HG02885 (cell line): ENCODE measurements at regions not wholly inside any gene's neighbourhood (a gene's known extent, or its start where the extent isn't known, plus 50 kb on each side); places are given as distances from the start of the nearest gene placed in this dataset.
A peak's percentile ranks its signal among the peaks of the same experiment; 100 is the strongest.

ENCODE experiments used
- ATAC-seq: cut with Tn5 transposase; IDR thresholded peaks from one replicate; pipeline ENCODE4 v1.9.1; 2021; ENCODE audit warnings: mild to moderate bottlenecking; ENCODE audit not compliant: unreplicated experiment, poor library complexity

DNA sequence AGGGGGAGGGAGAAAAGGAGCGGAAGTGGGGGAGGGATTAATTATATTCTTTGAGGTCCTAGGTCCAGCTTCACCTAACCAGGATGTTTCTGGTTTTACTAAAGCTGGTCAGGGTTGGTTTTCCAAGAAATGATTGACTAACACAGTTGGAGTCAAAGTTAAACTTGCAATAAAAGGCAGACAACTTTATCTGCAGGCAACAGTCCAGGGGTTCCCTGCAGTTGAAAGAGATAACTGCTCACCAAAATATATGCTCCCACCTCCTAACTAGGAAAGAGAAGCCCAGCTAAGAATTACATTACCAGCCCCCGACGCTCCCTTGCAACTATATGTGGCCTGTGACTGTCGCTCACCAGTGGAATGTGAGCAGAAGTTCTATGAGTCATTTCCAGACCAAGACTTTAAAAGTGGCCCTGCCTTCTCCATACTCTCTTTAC, 140.0 kb upstream of the PKDCC start:
- ATAC-seq, result no peak

DNA sequence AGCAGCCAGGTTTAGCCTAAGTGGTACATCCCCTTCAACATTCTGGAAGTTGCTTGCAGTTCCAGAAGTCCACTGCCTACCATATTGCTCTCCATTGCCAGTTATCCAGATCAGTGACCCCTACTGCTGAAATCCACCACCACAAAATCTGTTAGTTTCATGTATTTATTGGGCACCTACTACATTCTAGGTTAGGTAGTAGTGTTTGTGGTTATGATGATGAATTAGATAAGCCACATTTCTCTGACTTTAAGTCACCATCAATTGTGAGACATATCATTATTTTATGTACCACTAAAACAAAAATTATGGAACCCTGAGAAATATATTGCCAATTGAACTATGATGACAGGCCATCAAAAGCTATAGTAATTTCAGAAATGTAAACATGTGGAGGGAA, 139.5 kb upstream of the PKDCC start:
- ATAC-seq, result no peak

DNA sequence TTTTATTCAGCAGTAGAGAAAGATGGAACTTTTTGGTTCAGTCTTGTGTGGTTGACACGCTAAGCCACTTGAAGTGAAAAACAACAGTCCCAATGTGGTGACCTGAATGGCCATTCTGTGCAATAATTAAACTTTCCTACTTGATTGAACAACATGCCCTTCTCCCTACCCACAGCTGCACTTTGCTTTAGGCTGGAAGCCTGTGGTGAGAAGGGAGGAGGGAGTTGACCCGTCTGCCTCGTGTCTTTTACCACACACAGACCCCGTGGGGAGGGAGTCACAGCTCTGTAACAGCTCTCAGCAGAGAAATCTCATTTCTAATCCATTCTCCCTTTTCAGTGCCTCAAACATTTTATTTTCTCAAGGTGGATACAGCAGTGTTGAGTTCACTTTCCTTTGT, 138.2 kb upstream of the PKDCC start:
- no peak for ATAC-seq

DNA sequence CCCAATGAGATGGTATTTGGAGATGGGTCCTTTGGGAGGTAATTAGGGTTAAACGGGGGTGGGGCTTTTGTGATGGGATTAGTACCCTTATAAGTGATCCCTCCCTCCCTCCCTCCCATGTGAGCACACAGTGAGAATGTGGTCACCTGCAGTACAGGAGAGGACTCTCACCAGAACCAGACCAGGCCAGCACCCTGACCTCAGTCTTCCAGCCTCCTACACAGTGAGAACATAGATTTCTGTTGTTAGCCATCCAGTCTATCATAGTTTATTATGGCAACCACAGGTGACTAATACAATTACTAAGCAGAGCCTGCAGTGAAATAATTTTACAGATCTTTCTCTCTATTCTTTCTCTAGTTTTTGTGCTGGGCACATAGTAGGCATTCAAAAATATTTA, 137.7 kb upstream of the PKDCC start:
- ATAC-seq, result peak; percentile 65

DNA sequence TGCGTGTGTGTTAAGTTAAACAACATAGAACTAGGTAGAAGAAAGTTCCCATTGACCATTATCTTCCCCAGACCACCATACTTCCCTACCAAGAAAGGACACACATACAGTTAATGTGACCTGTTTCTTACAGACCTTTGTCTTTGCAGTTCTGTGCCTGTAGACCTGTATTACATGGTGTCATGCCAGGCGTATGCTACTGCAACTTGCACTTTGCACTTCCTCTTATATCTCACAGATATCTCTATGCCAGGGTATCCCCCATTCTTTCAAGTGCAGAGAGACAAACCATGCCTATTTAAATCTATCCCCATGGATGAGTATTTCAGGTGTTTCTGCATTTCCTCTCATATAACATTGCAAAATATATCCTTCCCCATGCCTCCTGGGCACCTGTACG, 136.8 kb upstream of the PKDCC start:
- no peak for ATAC-seq

DNA sequence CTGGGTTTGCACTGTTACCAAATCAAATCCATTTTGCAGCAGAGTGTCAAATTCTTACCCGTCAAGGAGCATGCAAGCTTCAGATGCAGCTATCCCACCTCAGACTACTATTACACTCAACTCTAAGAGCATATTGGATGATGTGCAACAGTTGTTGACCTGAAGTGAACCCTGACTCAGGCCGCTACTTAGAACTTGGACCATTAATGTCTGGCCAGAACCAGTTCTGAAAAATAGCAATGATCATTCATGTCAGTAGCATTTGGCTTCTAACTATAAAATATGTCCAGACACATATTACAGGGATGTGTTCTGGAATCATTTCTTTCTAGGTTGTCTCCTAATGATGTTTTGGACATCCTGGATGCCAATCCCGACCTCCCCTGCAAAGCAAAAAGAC, 135.5 kb upstream of the PKDCC start:
- no peak for ATAC-seq

DNA sequence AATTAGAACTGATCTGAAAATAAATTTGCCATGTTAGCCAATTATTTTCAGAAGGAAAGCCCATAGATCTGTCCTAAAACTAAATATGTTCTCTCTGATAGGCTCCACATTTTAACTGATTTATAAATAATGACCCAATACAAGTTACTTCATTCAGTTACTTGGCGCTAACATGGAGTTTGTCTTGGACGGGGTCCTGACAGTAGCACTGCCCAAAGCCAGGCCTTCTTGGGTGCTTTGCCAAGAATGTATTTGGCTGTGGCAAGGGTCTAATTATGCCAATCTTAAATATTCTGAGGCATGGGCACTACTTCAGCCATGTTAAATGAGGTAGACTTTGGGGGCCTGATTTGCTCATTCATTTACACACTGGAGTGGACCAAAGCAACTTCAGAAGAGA, 135.0 kb upstream of the PKDCC start:
- no peak for ATAC-seq

DNA sequence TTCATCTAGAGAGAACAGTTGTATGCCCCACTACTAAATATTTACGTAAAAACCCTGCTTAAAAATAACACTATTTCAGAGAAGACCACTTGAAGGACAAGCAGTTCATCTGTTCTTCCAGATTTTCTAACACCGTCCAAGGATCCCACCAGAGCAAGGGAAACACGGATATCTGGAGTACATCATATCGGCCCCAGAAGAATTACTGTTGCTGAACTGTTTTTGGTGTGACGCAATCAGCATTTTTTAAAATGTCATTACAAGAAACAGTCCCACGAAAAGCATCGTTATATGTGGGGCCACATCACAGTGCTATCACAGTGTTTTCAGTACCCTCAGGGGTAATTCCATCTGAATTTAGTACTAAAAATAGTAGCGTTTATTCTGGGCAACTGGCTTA, 134.5 kb upstream of the PKDCC start:
- no peak for ATAC-seq

DNA sequence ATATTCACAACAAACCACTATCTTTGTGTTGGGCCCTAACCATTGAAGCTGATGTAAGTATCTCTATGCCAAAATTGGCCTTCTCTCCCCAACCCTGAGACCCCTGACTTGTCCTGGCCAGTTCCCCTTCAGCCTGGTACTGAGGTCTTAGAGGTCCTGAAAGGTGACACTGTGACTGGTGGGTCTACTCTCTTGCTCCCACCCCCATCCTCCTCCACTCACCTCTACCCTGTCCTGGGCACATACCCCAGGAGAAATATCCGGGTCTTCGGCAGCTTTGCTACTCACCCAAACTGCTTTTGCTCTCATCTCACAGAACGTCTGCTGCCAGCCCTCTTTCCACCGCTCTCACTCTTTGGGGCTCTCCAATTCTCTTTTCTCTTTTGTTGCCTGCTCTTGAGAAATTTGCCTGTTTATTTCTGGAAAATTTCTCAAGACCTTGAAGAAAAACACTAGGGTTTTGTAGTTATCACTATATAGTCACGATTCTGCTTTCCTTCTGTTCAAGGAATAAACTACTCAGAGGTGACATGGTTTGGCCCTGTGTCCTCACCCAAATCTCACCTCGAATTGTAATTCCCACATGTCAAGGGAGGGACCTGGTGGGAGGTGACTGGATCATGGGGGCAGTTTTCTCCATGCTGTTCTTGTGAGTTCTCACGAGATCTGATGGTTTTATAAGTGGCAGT, 133.8 kb upstream of the PKDCC start:
- ATAC-seq, result no peak

DNA sequence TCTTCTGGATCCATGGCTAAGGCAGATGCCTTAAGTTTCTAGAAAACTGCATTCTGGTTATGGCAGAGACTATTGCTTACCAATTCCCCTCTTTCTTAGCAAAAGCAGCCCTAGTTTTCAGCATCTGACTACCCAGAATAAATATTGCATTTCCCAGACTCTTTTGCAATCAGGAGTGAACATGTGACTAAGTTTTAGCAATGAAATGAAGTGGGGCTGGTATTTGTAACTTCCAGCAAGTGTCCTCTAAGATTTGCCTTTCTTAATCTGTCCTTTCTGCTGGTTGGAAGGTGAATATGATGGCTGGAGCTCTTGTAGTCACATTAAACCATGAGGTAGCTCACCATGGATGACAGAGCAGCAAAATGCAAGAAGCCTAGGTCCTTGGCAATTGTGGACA, 132.9 kb upstream of the PKDCC start:
- no peak for ATAC-seq

DNA sequence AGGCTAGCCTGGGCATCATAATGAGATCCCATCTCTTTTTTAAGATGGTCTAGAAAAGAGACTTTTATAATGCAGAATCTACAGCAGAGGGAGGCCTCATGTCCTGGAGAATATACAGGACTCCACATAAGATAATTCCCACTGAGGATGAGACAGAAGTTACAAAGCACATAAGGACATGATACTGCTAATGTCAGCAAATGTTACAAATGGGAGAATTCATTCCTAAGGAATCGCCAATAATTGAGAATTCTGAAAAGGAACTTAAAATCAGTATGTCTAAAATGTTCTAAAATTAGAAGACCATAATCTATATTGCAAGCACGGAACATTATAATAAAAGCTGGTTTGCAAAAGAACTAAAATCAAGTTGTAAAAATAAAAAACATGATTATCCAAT, 131.6 kb upstream of the PKDCC start:
- ATAC-seq, result no peak

DNA sequence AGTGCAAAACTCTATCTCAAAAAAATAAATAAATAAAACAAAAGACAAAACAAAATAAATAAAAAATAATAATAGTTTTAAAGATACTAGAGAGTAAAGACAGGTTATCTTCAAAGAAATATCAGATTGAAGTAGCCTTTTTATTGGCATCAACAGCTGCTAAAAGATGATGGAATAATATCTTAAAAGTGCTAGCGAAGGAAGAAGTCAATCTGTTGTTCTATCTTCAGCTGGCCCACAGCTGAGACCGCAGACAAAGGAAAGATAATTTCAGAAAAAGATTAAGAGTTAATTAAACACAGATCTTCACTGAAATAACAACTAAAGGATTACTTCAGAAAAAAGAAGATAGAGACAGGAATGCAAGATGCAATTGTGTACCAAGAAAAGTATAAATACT, 130.2 kb upstream of the PKDCC start:
- ATAC-seq, result no peak

DNA sequence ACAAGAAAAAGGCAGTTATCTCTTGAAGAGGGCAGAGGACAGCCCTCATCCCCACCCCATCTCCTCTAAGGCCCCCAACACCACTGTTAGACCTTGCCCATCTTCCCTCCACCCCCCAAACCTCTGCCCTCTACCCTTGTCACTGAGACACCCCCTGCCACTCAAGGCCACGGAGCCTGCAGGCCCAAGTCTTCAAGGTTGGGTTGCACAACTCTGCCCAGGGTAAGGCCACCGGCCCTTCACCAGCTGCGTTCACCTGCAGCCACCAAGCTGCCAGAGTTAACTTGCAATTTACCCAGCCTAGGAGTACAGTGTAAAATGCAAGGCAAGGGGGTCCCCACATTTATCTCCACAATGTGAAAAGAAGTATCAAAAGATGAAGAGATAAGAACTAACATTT, 128.7 kb upstream of the PKDCC start:
- no peak for ATAC-seq

DNA sequence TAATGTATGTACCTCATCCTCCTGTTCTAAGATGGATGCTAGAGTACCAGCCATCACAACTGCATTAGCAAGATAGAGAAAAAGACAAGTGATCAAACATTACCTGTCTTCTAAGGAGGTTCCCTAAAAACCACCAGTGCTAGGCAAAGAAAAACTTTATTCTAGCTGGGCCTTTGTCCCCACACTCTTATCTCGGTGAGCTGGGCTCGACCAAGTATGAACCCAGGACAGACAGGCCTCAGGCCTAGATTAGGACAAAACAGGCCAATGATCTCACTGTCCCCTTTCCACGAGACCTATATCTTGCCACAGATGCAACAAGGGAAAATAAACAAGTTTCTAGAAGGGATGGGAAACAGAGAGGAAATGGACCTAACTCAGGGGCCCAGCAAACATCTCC, 127.6 kb upstream of the PKDCC start:
- no peak for ATAC-seq

DNA sequence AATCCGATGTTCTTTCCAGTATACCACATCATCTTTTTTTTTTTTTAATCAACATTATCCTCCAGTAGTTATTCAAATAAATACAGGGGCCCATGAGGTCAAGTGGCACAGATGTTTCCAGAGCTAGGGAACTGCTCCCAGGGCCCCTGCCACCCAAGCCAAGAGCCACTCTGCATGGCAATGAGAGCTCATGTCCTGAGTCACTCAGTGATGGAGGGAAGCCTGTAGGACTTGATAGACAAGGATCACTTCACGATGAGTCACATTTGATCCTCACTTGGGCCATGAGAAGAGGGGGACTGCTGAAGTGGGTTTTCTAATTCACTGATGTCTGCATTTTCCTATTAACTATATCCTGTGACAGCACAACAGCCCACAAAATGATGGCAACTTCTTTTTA, 127.0 kb upstream of the PKDCC start:
- no peak for ATAC-seq

DNA sequence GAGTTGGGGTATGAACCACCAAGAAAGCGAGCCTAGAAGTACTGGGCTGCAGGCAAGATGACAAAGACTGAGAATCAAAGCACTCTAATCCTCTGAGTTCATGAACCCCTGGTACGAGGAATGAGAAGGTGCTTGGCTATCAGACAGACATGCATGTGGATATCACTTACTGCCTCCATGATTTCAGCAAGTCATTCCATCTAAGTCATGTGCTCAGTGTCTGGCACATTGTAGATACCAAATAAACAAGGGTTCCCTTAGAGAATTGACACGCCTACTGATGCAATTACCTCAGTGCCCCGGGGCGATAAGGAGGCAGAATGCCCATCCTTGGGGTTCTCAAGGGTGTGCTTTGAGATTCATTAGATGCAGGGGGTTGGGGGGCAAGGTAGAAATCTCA, 125.6 kb upstream of the PKDCC start:
- no peak for ATAC-seq

DNA sequence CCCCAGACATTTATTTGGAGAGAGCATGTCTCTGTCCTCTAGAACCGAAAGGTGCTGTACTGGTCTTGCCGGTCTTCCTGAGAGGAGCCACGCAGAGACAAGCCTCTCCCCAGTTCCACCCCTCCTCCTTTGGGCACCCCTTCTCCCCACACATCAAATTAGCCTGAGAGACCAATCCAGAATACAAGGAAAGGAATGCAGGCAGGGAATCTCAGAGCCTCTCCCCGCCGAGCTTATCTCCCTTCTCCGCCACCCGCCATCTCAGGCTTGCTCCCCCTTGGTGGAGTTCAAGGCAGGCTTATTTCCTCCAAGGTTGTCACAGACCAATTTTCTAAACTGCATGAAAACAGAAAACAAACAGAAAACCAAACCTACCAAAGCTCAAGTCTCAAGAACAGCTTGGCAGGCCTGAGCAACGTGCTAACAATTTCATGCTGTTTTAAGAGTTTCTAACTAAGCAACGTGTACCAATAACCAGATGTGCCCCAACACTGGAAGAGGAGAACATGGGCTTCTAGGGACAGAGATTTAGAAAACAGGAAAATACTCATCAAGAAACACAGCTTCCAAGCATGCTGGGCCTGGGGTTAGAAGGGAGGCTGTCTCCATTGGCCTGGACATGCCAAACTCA, 124.5 kb upstream of the PKDCC start:
- no peak for ATAC-seq

DNA sequence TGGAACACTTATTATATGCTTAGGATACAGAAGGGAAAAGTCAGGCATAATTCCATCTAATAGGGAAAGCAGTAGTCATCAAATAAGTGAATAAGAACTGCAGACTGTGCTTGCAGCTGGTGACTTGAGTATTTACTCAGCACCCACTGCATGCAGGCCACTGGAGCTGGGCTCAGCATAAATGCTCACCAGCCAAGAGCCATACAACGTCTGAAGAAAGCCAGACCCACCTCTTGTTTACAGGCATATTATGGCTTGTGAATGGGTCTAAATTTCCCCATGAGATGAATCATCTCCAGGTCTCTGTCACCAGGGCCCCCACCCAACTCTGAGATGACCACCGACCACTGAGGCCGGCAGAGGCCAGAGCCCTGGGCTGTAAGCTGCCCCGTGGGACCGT, 123.8 kb upstream of the PKDCC start:
- no peak for ATAC-seq

DNA sequence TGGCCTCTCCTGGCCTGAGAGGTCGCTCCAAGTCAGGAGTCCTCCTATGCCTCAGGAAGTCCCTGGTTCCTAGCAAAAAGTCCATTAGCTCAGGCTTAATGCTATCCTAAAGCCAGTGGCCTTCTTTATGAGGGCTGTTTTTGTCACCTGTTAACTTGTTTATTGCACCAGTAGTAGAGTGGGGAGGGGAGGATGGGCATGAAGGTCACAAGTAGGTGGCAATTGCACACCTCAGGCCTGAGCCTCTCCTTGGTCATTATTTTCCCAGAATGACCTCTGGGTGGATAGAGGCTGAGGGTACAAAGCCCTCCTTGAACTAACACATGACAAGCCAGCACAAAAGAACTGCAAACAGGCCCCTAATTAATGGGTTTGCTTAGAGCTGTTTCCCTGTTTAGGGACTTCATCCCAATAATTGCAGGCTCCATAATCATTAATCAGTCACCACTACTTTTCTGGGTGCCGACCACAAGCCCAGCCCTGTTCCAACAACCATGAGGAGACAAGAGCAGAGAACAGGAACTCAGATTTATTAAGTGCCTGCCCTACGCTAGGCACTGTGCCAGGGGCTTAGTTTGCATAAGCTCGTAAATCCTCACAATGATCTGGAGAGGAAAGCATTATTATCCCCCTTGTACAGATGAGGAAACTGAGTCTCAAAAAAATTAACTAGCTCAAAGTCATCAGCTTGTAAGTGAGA, 123.0 kb upstream of the PKDCC start:
- ATAC-seq, result no peak

DNA sequence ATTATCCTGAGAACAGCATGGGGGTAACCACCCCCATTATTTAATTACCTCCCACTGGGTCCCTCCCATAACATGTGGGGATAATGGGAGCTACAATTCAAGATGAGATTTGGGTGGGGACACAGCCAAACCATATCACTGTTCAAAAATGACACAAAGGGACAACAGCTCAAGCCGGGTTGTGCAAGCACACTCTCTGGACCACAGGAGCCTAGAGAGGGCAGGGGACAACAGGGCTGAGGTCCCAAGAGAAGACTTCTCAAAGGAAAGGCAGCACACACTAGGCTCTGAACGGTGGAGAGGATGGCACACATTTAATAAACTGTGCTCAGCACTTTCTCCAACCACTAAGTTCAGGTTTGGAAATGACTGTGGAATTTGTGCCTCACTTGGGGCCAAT, 122.1 kb upstream of the PKDCC start:
- no peak for ATAC-seq

DNA sequence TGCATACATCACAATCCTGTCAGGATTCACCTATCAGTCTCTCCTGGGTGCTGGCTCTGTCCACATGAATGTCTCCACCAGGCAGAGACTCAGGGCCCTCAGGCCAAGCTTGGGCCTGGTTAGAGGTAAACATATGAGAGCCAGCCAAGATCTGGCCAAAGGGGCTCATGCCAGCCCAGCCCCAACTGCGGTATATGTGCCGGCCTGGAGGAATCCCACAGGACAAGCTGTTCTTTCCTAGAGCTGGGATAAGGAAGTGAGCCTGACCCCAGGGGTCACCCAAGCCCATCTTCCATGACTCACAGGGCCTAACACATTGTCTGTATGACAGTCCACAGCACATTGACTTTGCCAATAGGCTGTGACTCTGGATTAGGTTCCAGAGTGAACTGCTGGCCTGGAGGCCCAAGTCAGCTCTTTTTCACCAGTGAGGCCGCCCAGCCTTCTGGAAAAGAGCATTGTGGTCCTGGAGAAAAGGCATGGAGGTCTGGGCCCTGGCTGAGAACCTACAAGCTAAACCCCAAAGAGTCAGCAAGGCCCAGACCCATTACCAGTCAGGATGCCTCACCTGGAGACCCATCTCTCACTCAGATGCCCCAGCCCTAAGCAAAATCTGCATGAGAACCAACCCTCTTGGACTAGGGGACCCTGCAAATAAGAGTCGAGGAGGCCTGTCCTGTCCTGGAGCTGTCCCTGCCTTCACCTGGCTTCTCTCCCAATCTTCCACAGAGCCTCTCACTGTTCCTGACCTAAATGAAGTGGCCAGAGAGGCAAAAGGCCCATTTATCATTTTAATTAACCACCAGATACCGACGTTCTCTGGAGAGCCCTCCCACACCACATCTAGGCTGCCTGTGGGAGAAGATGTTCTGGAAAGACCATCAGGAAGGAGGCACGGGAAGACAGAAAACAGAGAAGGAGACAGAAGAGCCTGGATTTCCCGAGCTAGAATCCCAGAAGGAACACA, 120.9 kb upstream of the PKDCC start:
- no peak for ATAC-seq
